WTC11 (cell line): ENCODE measurements at regions not wholly inside any gene's neighbourhood (a gene's known extent, or its start where the extent isn't known, plus 50 kb on each side); places are given as distances from the start of the nearest gene placed in this dataset.

ENCODE experiments used
- ATAC-seq: fragments of 200-7000 bp; cut with Tn5 transposase; 2 replicates; pipeline ENCODE4 v1.10.0; 2021; ENCODE audit warnings: mild to moderate bottlenecking, moderate library complexity
- CTCF ChIA-PET: fragments of 300-600 bp; sonication (Branson Sonifier 250); formaldehyde crosslinking; loops from one replicate; lab custom pipeline; 2021; ENCODE audit warnings: antibody characterized with exemption; lab: Charles Lee
- POLR2A ChIA-PET: fragments of 350-600 bp; sonication (Branson Sonifier 250); formaldehyde crosslinking; loops from one replicate; lab custom pipeline; 2021; ENCODE audit warnings: antibody characterized with exemption; lab: Charles Lee
- DNase-seq: peaks from one replicate; pipeline ENCODE4 v3.0.0; 2021; ENCODE audit warnings: low spot score
- H3K27ac Mint-ChIP-seq: 2 replicates; pipeline ENCODE4 v1.8.0; 2021; ENCODE audit warnings: mixed read lengths
- H3K27me3 Mint-ChIP-seq: 2 replicates; pipeline ENCODE4 v1.8.0; 2021; ENCODE audit warnings: low read depth, mild to moderate bottlenecking, moderate library complexity, mixed read lengths
- H3K36me3 Mint-ChIP-seq: 2 replicates; pipeline ENCODE4 v1.8.0; 2021; ENCODE audit warnings: mixed read lengths
- H3K4me1 Mint-ChIP-seq: 2 replicates; pipeline ENCODE4 v1.8.0; 2022; ENCODE audit warnings: mixed read lengths
- H3K4me3 Mint-ChIP-seq: 2 replicates; pipeline ENCODE4 v1.8.0; 2021; ENCODE audit warnings: mild to moderate bottlenecking, moderate library complexity, mixed read lengths
- H3K9me3 Mint-ChIP-seq: 2 replicates; pipeline ENCODE4 v1.8.0; 2021; ENCODE audit warnings: mixed read lengths
- AFF4 ChIP-seq: sonication (generic); formaldehyde crosslinking; IDR thresholded peaks from 2 replicates; pipeline ENCODE4 v1.8.1; 2023; ENCODE audit warnings: mild to moderate bottlenecking, missing genetic modification reagents, borderline replicate concordance
- FOXJ3 ChIP-seq: sonication (generic); formaldehyde crosslinking; IDR thresholded peaks from 2 replicates; pipeline ENCODE4 v1.9.0; 2021; ENCODE audit warnings: missing genetic modification reagents, mild to moderate bottlenecking, borderline replicate concordance
- FOXK1 ChIP-seq: sonication (generic); formaldehyde crosslinking; IDR thresholded peaks from 2 replicates; pipeline ENCODE4 v1.8.0; 2022; ENCODE audit warnings: mild to moderate bottlenecking, moderate library complexity, missing genetic modification reagents
- IRF2 ChIP-seq: sonication (generic); formaldehyde crosslinking; IDR thresholded peaks from 2 replicates; pipeline ENCODE4 v1.8.0; 2022; ENCODE audit warnings: low read depth, missing genetic modification reagents, borderline replicate concordance
- JAZF1 ChIP-seq: fragments of 250-450 bp; sonication (Bioruptor Pico); IDR thresholded peaks from 2 replicates; pipeline ENCODE4 v1.9.0; 2021; ENCODE audit warnings: moderate library complexity, mild to moderate bottlenecking, inconsistent platforms
- MXD4 ChIP-seq: fragments of 250-450 bp; sonication (Bioruptor Pico); IDR thresholded peaks from 2 replicates; pipeline ENCODE4 v1.8.0; 2021; ENCODE audit warnings: mild to moderate bottlenecking, moderate library complexity, borderline replicate concordance
- NFYB ChIP-seq: sonication (generic); formaldehyde crosslinking; conservative IDR thresholded peaks from 2 replicates; pipeline ENCODE4 v1.8.0; 2022; ENCODE audit warnings: low read depth, missing genetic modification reagents
- NR2C2 ChIP-seq: sonication (generic); formaldehyde crosslinking; IDR thresholded peaks from 2 replicates; pipeline ENCODE4 v1.8.0; 2022; ENCODE audit warnings: mild to moderate bottlenecking, missing genetic modification reagents
- NR3C1 ChIP-seq: sonication (generic); formaldehyde crosslinking; conservative IDR thresholded peaks from 2 replicates; pipeline ENCODE4 v1.8.1; 2023; ENCODE audit warnings: low read depth, mild to moderate bottlenecking, missing genetic modification reagents
- OVOL2 ChIP-seq: fragments of 250-450 bp; sonication (Bioruptor Pico); IDR thresholded peaks from 2 replicates; pipeline ENCODE4 v1.9.0; 2021; ENCODE audit warnings: mild to moderate bottlenecking, borderline replicate concordance
- PRDM15 ChIP-seq: sonication (generic); formaldehyde crosslinking; IDR thresholded peaks from 2 replicates; pipeline ENCODE4 v1.8.0; 2022; ENCODE audit warnings: missing genetic modification reagents
- TCF7 ChIP-seq: sonication (generic); formaldehyde crosslinking; IDR thresholded peaks from 2 replicates; pipeline ENCODE4 v1.8.0; 2022; ENCODE audit warnings: mild to moderate bottlenecking, low read depth, missing genetic modification reagents, moderate library complexity
- ZNF219 ChIP-seq: sonication (generic); formaldehyde crosslinking; IDR thresholded peaks from 2 replicates; pipeline ENCODE4 v1.8.0; 2023; ENCODE audit warnings: missing genetic modification reagents, mild to moderate bottlenecking, borderline replicate concordance
- ZNF317 ChIP-seq: sonication (generic); formaldehyde crosslinking; IDR thresholded peaks from 2 replicates; pipeline ENCODE4 v1.8.1; 2023; ENCODE audit warnings: low read depth, mild to moderate bottlenecking, moderate library complexity, missing genetic modification reagents, borderline replicate concordance
- ZNF396 ChIP-seq: fragments of 250-450 bp; sonication (Bioruptor Pico); IDR thresholded peaks from 2 replicates; pipeline ENCODE4 v1.8.0; 2021; ENCODE audit warnings: mild to moderate bottlenecking, moderate library complexity, borderline replicate concordance
- ZNF423 ChIP-seq: fragments of 250-450 bp; sonication (Bioruptor Pico); IDR thresholded peaks from 2 replicates; pipeline ENCODE4 v2.1.2; 2022; ENCODE audit warnings: mild to moderate bottlenecking, moderate library complexity
- TF ChIP-seq, protein P1 (sequence below): fragments of 250-450 bp; sonication (Bioruptor Pico); IDR thresholded peaks from 2 replicates; pipeline ENCODE4 v1.8.0; 2021; ENCODE audit warnings: mild to moderate bottlenecking

DNA sequence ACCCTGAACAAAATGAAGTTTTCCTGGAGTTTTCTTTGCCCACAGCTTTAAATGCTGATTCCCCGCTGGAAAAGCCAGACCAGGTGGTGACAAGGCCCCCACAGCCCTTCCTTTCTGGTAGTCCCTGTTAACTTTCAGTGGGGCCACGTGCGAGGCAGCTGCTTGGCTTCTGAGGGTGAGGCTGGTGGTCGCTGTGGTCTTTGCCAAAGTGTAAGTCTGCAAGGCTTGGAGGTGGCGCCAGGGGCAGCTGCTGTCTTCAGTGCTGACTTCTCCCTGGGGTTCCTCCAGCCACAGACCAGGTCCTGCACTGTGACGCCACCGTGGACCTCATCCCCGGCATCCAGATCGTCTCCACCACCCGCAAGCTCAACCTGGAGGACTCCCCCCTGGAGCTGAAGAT lies 54.1 kb upstream of the TAMM41 start:
- no peaks in the 10 kb centered on the region for H3K9me3 Mint-ChIP-seq
- CTCF ChIA-PET = interaction anchor here (1.2 kb wide), 1 partner anchor 145 kb away, joined by 4 read pairs; no protein-coding TSS in a partner anchor
- no peak for ATAC-seq

GRCh38 chr3:11901286-11901875 lies 54.7 kb upstream of the TAMM41 start:
- Mint-ChIP-seq H3K9me3 (no peaks in the 10 kb centered on the region), H3K36me3 (no peaks in the 10 kb centered on the region), H3K27me3 (no peaks in the 10 kb centered on the region; the same call in none of the 2 replicates), H3K27ac (no peak overlapping the region), H3K4me1 (no peaks in the 10 kb centered on the region), H3K4me3 (no peak overlapping the region)
- ChIA-PET POLR2A (interaction anchor here (0.5 to 0.6 kb wide), 2 partner anchors 77 to 808 kb away, joined by 3 to 4 read pairs; no protein-coding TSS in a partner anchor), CTCF (interaction anchor here (1.2 kb wide), 1 partner anchor 145 kb away, joined by 4 read pairs; no protein-coding TSS in a partner anchor)
- ATAC-seq (no peak), DNase-seq (no peak)
- no peak for TF ChIP-seq JAZF1 (CRISPR knock-in tag)
- no peak for TF ChIP-seq TCF7 (CRISPR knock-in tag)
- no peak for TF ChIP-seq FOXK1 (CRISPR knock-in tag)
- TF ChIP-seq ZNF219 (CRISPR knock-in tag) = no peak
- no peak for TF ChIP-seq NR2C2 (CRISPR knock-in tag)
- TF ChIP-seq FOXJ3 = no peak
- no peak for TF ChIP-seq ZNF317 (CRISPR knock-in tag)
- no peak for TF ChIP-seq OVOL2
- TF ChIP-seq AFF4 (CRISPR knock-in tag) = no peak
- TF ChIP-seq ZNF423 = no peak
- no peak for TF ChIP-seq ZNF396
- TF ChIP-seq PRDM15 (CRISPR knock-in tag) = no peak
- TF ChIP-seq NFYB (CRISPR knock-in tag) = no peak
- TF ChIP-seq NR3C1 = no peak

More for the DNA sequence above, 54.1 kb upstream of the TAMM41 start:
- Mint-ChIP-seq H3K27me3 (no peaks in the 10 kb centered on the region; the same call in none of the 2 replicates), H3K36me3 (no peaks in the 10 kb centered on the region), H3K4me3 (no peak overlapping the region), H3K4me1 (no peaks in the 10 kb centered on the region), H3K27ac (no peak overlapping the region)
- no peak for TF ChIP-seq AFF4 (CRISPR knock-in tag)
- no peak for TF ChIP-seq IRF2 (CRISPR knock-in tag)
- TF ChIP-seq, protein P1, sequence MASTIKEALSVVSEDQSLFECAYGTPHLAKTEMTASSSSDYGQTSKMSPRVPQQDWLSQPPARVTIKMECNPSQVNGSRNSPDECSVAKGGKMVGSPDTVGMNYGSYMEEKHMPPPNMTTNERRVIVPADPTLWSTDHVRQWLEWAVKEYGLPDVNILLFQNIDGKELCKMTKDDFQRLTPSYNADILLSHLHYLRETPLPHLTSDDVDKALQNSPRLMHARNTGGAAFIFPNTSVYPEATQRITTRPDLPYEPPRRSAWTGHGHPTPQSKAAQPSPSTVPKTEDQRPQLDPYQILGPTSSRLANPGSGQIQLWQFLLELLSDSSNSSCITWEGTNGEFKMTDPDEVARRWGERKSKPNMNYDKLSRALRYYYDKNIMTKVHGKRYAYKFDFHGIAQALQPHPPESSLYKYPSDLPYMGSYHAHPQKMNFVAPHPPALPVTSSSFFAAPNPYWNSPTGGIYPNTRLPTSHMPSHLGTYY (CRISPR knock-in tag) = no peak
- no peak for TF ChIP-seq MXD4 (CRISPR knock-in tag)
- DNase-seq = no peak
- POLR2A ChIA-PET = interaction anchor here (0.5 to 0.6 kb wide), 2 partner anchors 77 to 808 kb away, joined by 3 to 4 read pairs; no protein-coding TSS in a partner anchor
